ENCODE measurements at regions not wholly inside any gene's neighbourhood (a gene's known extent, or its start where the extent isn't known, plus 50 kb on each side); places are given as distances from the start of the nearest gene placed in this dataset.

DNA sequence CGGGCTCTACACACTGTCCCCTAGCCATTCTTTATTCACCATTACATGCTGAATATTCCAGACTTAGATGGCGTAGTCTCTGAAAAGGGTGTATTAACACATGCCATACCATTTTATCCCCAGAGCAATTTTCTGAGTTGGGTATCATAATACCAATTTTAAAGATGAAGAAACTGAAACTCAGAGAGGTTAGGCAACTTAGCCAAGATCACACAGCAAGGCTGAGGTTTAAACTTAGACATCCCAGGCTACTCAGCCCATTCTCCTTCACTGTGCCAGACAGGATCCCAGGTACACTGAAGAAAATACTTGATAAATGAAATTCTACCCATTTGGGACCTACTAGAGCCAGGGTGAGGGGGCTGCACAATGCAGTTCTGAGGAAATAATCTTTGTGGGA lies 67.4 kb upstream of the ARHGAP36 start:
- ChIA-PET CTCF (no interaction called here), POLR2A (no interaction called here)
- TF ChIP-seq CTCF (IDR thresholded peaks at IDR 0.05), result no peak
- no peak overlapping the region for H3K4me3 Mint-ChIP-seq
- ATAC-seq (ENCODE audit: low read depth), result no peak
- DNase-seq, result no peak
- H3K27me3 Mint-ChIP-seq, result peaks cover 1% of the 10 kb centered on the region
- no peaks in the 10 kb centered on the region for H3K4me1 Mint-ChIP-seq
- no peaks in the 10 kb centered on the region for H3K9me3 Mint-ChIP-seq
- intact Hi-C loops (cut with micrococcal nuclease), result loop anchor here (5.0 kb wide), 1 partner anchor 642 kb away; no protein-coding TSS in a partner anchor
- no peaks in the 10 kb centered on the region for H3K36me3 Mint-ChIP-seq (ENCODE audit: low read depth)
- H3K27ac Mint-ChIP-seq, result no peak overlapping the region

DNA sequence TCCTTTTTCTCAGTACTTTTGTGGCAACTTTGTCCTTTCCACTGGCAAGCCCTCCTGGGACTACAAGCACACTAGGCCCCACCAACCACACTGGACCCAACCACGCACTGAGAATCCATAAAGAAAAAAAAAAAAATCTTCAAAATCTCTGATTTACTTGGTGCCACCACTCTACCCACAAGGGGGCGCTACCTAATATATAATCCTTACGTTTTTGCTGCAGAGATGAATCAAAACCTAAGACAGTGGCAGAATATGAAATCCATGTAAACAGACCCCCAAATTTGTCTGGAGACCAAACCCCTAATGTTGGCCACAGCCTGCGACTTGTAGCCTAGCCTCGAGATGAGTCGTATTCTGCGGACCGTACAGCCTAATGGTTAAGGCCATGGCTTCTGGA lies 63.5 kb upstream of the ARHGAP36 start:
- H3K27me3 Mint-ChIP-seq, result peaks cover 1% of the 10 kb centered on the region
- H3K9me3 Mint-ChIP-seq, result no peaks in the 10 kb centered on the region
- no peak for ATAC-seq (ENCODE audit: low read depth)
- no peaks in the 10 kb centered on the region for H3K4me1 Mint-ChIP-seq
- DNase-seq, result no peak
- ChIA-PET POLR2A (no interaction called here), CTCF (no interaction called here)
- no peak for TF ChIP-seq CTCF (IDR thresholded peaks at IDR 0.05)
- no peak overlapping the region for H3K4me3 Mint-ChIP-seq
- no peak overlapping the region for H3K27ac Mint-ChIP-seq
- no peaks in the 10 kb centered on the region for H3K36me3 Mint-ChIP-seq (ENCODE audit: low read depth)
- intact Hi-C loops (cut with micrococcal nuclease), result loop anchor here (5.0 kb wide), 1 partner anchor 638 kb away; no protein-coding TSS in a partner anchor

GRCh38 chrX:130995439-130995838 lies 62.7 kb upstream of the ARHGAP36 start:
- ChIA-PET CTCF (no interaction called here), POLR2A (no interaction called here)
- Mint-ChIP-seq H3K27ac (no peak overlapping the region), H3K36me3 (ENCODE audit: low read depth) (no peaks in the 10 kb centered on the region), H3K4me1 (no peaks in the 10 kb centered on the region), H3K4me3 (no peak overlapping the region), H3K9me3 (no peaks in the 10 kb centered on the region), H3K27me3 (no peaks in the 10 kb centered on the region)
- TF ChIP-seq CTCF (IDR thresholded peaks at IDR 0.05), result no peak
- ATAC-seq (ENCODE audit: low read depth) (no peak), DNase-seq (no peak)
- intact Hi-C loops (cut with micrococcal nuclease), result no loop called here

GRCh38 chrX:130997314-130997713 lies 60.8 kb upstream of the ARHGAP36 start:
- CTCF ChIA-PET, result no interaction called here
- POLR2A ChIA-PET, result no interaction called here
- Mint-ChIP-seq H3K27me3 (no peaks in the 10 kb centered on the region), H3K36me3 (ENCODE audit: low read depth) (no peaks in the 10 kb centered on the region), H3K9me3 (no peaks in the 10 kb centered on the region), H3K4me1 (no peaks in the 10 kb centered on the region), H3K27ac (no peak overlapping the region), H3K4me3 (no peak overlapping the region)
- intact Hi-C loops (cut with micrococcal nuclease), result no loop called here
- no peak for DNase-seq
- TF ChIP-seq CTCF (IDR thresholded peaks at IDR 0.05), result no peak
- ATAC-seq (ENCODE audit: low read depth), result no peak

DNA sequence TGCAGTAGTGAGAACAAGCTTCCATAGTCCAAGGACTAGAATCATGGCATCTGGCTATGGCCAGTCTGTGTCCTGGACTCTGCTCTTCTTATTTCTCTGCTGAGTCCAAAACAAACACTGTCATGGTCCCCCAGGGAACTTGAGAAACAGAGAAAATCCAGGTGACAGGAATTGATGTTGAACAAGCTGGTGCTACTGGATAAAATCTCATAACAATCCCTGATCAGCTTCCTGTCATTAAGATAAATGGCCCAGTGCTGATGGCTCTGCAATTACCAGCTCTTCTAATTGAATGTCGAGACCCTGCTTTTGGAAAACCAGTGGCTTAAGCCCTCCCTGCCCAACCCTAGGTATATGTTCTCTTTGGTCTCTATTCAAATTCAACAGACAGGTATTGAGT lies 58.8 kb upstream of the ARHGAP36 start:
- ChIA-PET POLR2A (no interaction called here), CTCF (no interaction called here)
- no peak for TF ChIP-seq CTCF (IDR thresholded peaks at IDR 0.05)
- no peaks in the 10 kb centered on the region for H3K4me1 Mint-ChIP-seq
- no peaks in the 10 kb centered on the region for H3K27me3 Mint-ChIP-seq
- no peak overlapping the region for H3K27ac Mint-ChIP-seq
- DNase-seq (no peak), ATAC-seq (ENCODE audit: low read depth) (no peak)
- H3K9me3 Mint-ChIP-seq, result peaks cover 2% of the 10 kb centered on the region
- intact Hi-C loops (cut with micrococcal nuclease), result no loop called here
- H3K36me3 Mint-ChIP-seq (ENCODE audit: low read depth), result no peaks in the 10 kb centered on the region
- H3K4me3 Mint-ChIP-seq, result no peak overlapping the region
